NB4 (cell line): ENCODE measurements at regions not wholly inside any gene's neighbourhood (a gene's known extent, or its start where the extent isn't known, plus 50 kb on each side); places are given as distances from the start of the nearest gene placed in this dataset.

ENCODE experiments used
- CTCF ChIP-seq: IDR thresholded peaks from one replicate; pipeline ENCODE4 v1.5.1; 2012; ENCODE audit warnings: low read depth, low read length
- MAX ChIP-seq: IDR thresholded peaks from 2 replicates; pipeline ENCODE4 v1.6.1; 2011; ENCODE audit warnings: low read depth, low read length
- MYC ChIP-seq: IDR thresholded peaks from 2 replicates; pipeline ENCODE4 v1.6.1; 2011; ENCODE audit warnings: low read depth, low read length
- POLR2A ChIP-seq: IDR thresholded peaks from 2 replicates; pipeline ENCODE4 v1.6.1; 2011; ENCODE audit warnings: mild to moderate bottlenecking; ENCODE audit not compliant: insufficient read length; ENCODE audit errors: extremely low read depth

- TF ChIP-seq MAX: no peak
- no peak for TF ChIP-seq CTCF
- TF ChIP-seq POLR2A: no peak
- no peak for TF ChIP-seq MYC
These were observed 340.3 kb upstream of the GRID2 start for GRCh38 chr4:91963486-91963885.
